Activated CD4-positive, alpha-beta T cell treated with anti-CD3 and anti-CD28 coated beads, Interleukin-2, amount 50 U/mL, for 1 hour (primary cell): ENCODE measurements at regions not wholly inside any gene's neighbourhood (a gene's known extent, or its start where the extent isn't known, plus 50 kb on each side); places are given as distances from the start of the nearest gene placed in this dataset.
A peak's percentile ranks its signal among the peaks of the same experiment; 100 is the strongest.

Experiments
- DNase-seq: peaks from one replicate; pipeline ENCODE4 v3.0.0-alpha.2; 2020

- no peak for DNase-seq
Observed at GRCh38 chr15:25946241-25946805, 83.2 kb upstream of the ATP10A start.

- no peak for DNase-seq
Observed at GRCh38 chr15:25944386-25944785, 81.3 kb upstream of the ATP10A start.

GRCh38 chr15:25943831-25944230, 80.7 kb upstream of the ATP10A start:
- no peak for DNase-seq

- no peak for DNase-seq
Observed at GRCh38 chr15:25939122-25939521, 76.0 kb upstream of the ATP10A start.

- DNase-seq = no peak
Observed at GRCh38 chr15:25937796-25938195, 74.7 kb upstream of the ATP10A start.

- no peak for DNase-seq
Observed at GRCh38 chr15:25936004-25936403, 72.9 kb upstream of the ATP10A start.

GRCh38 chr15:25933456-25934158, 70.5 kb upstream of the ATP10A start:
- DNase-seq = peak; percentile 66

GRCh38 chr15:25932696-25933095, 69.6 kb upstream of the ATP10A start:
- DNase-seq = no peak

GRCh38 chr15:25931851-25932250, 68.7 kb upstream of the ATP10A start:
- no peak for DNase-seq

GRCh38 chr15:25930931-25931330, 67.8 kb upstream of the ATP10A start:
- no peak for DNase-seq
